A549 (cell line): ENCODE measurements at regions not wholly inside any gene's neighbourhood (a gene's known extent, or its start where the extent isn't known, plus 50 kb on each side); places are given as distances from the start of the nearest gene placed in this dataset.
A peak's percentile ranks its signal among the peaks of the same experiment; 100 is the strongest.
"Not testable (repeated sequence)": the region's sequence is repeated elsewhere in the genome, so short reads cannot be mapped to it uniquely, and the experiment has no call there.

ENCODE experiments used
- ATAC-seq, 2 experiments: fragments of 200-7000 bp in 1 of 2; fragments of >200 bp in 1 of 2; cut with Nextera tagmentation in 1 of 2; cut with Tn5 transposase in 1 of 2; 3 replicates each; pipeline versions ENCODE4 v1.8.0 to v1.9.1; 2018 to 2020; ENCODE audit warnings: mild to moderate bottlenecking in 1 of 2, moderate library complexity in 1 of 2
- CTCF ChIA-PET: fragments of 300-600 bp; sonication (Branson Sonifier 250); formaldehyde crosslinking; extraction: SDS; loops from one replicate; lab custom pipeline; 2021; ENCODE audit warnings: antibody characterized with exemption, inconsistent platforms; lab: Yijun Ruan, JAX
- POLR2A ChIA-PET: fragments of 350-600 bp; formaldehyde crosslinking; extraction: SDS; loops from one replicate; lab custom pipeline; 2021; ENCODE audit warnings: antibody characterized with exemption, inconsistent platforms; lab: Yijun Ruan, JAX
- DNase-seq, 2 experiments: peaks; one replicate each; pipeline versions ENCODE4 v3.0.0 to v3.0.0-alpha.2; 2011 to 2016; ENCODE audit warnings: low read depth in 1 of 2, low spot score in 1 of 2
- FAIRE-seq: peaks from 2 replicates; lab custom pipeline; 2011; peaks lifted over from hg19 to GRCh38; lab: Jason Lieb, UNC
- H3K27ac ChIP-seq, 2 experiments: fragments of >200 bp; sonication (Bioruptor Twin); formaldehyde crosslinking; 3 replicates each; pipeline ENCODE4 v1.5.1; 2016 to 2017
- H3K4me1 ChIP-seq: fragments of >200 bp; sonication (Bioruptor Twin); formaldehyde crosslinking; 3 replicates; pipeline ENCODE4 v1.6.1; 2016
- H3K4me2 ChIP-seq: fragments of >200 bp; sonication (Bioruptor Twin); formaldehyde crosslinking; 3 replicates; pipeline ENCODE4 v1.6.1; 2016
- H3K4me3 ChIP-seq: fragments of >200 bp; sonication (Bioruptor Twin); formaldehyde crosslinking; 3 replicates; pipeline ENCODE4 v1.5.1; 2016
- H3K9me3 ChIP-seq: fragments of >200 bp; sonication (Bioruptor Twin); formaldehyde crosslinking; 3 replicates; pipeline ENCODE4 v1.6.1; 2016
- BHLHE40 ChIP-seq: IDR thresholded peaks from 2 replicates; pipeline ENCODE4 v1.6.1; 2012; ENCODE audit warnings: low read depth, low read length, inconsistent platforms
- CBX8 ChIP-seq: fragments of 200-600 bp; sonication (generic); IDR thresholded peaks from 2 replicates; pipeline ENCODE4 v1.6.1; 2016
- CEBPB ChIP-seq, 2 experiments: fragments of >200 bp in 1 of 2; sonication (Bioruptor Twin) in 1 of 2; formaldehyde crosslinking in 1 of 2; IDR thresholded peaks; 2 replicates each; pipeline ENCODE4 v1.6.1; 2012 to 2016
- EHF ChIP-seq: fragments of 250-450 bp; sonication (Bioruptor Pico); IDR thresholded peaks from 2 replicates; pipeline ENCODE4 v1.5.0; 2020; ENCODE audit warnings: mild to moderate bottlenecking
- EP300 ChIP-seq, 2 experiments: fragments of >200 bp; sonication (Bioruptor Twin); formaldehyde crosslinking; IDR thresholded peaks; 2 replicates in 1 of 2; 3 replicates in 1 of 2; pipeline ENCODE4 v1.6.1; 2016 to 2017
- FOXS1 ChIP-seq: fragments of 250-450 bp; sonication (Bioruptor Pico); IDR thresholded peaks from 2 replicates; pipeline ENCODE4 v1.5.0; 2020; ENCODE audit warnings: mild to moderate bottlenecking, moderate library complexity
- GATA3 ChIP-seq: IDR thresholded peaks from 2 replicates; pipeline ENCODE4 v1.6.1; 2012; ENCODE audit warnings: borderline replicate concordance
- HOXB5 ChIP-seq: fragments of 250-450 bp; sonication (Bioruptor Pico); IDR thresholded peaks from 2 replicates; pipeline ENCODE4 v1.5.0; 2020; ENCODE audit warnings: mild to moderate bottlenecking, moderate library complexity
- MAFK ChIP-seq: fragments of 450-650 bp; IDR thresholded peaks from 2 replicates; pipeline ENCODE4 v1.6.1; 2014; ENCODE audit not compliant: partially characterized antibody
- NFE2L2 ChIP-seq: fragments of 150-350 bp; conservative IDR thresholded peaks from 2 replicates; pipeline ENCODE4 v1.6.1; 2014; ENCODE audit warnings: low read length
- NR3C1 ChIP-seq: fragments of >200 bp; sonication (Bioruptor Twin); formaldehyde crosslinking; IDR thresholded peaks from 3 replicates; pipeline ENCODE4 v1.6.1; 2017
- RAD21 ChIP-seq, 2 experiments: fragments of >200 bp in 1 of 2; sonication (Bioruptor Twin) in 1 of 2; formaldehyde crosslinking in 1 of 2; IDR thresholded peaks in 1 of 2; conservative IDR thresholded peaks in 1 of 2; 2 replicates in 1 of 2; 3 replicates in 1 of 2; pipeline ENCODE4 v1.6.1; 2012 to 2018; ENCODE audit warnings: inconsistent platforms in 1 of 2
- RFX5 ChIP-seq: fragments of 450-650 bp; IDR thresholded peaks from 2 replicates; pipeline ENCODE4 v1.7.1; 2014; ENCODE audit warnings: antibody characterized with exemption, mild to moderate bottlenecking, moderate library complexity
- SMC3 ChIP-seq: fragments of >200 bp; sonication (Bioruptor Twin); formaldehyde crosslinking; IDR thresholded peaks from 3 replicates; pipeline ENCODE4 v1.6.1; 2018; ENCODE audit warnings: inconsistent platforms
- TP53 ChIP-seq: fragments of 250-450 bp; sonication (Bioruptor Pico); IDR thresholded peaks from 2 replicates; pipeline ENCODE4 v1.5.0; 2021; ENCODE audit warnings: mild to moderate bottlenecking, moderate library complexity
- ZNF302 ChIP-seq: fragments of 250-450 bp; sonication (Bioruptor Pico); IDR thresholded peaks from 2 replicates; pipeline ENCODE4 v1.9.0; 2021; ENCODE audit warnings: inconsistent platforms, mild to moderate bottlenecking, moderate library complexity
- ZSCAN20 ChIP-seq: fragments of 250-450 bp; sonication (Bioruptor Pico); IDR thresholded peaks from 2 replicates; pipeline ENCODE4 v1.8.0; 2022; ENCODE audit warnings: mild to moderate bottlenecking, moderate library complexity
- WGBS: methylation state at CpG from one replicate; pipeline ENCODE4 v1.1.6; 2017; ENCODE audit errors: missing lambda C conversion rate; 5-methylcytosine and 5-hydroxymethylcytosine counted together
- TF ChIP-seq, protein P1 (sequence below): fragments of 450-650 bp; IDR thresholded peaks from 2 replicates; pipeline ENCODE4 v1.6.1; 2014; ENCODE audit warnings: antibody characterized with exemption
- TF ChIP-seq, protein P2 (sequence below): IDR thresholded peaks from 2 replicates; pipeline ENCODE4 v1.6.1; 2012; ENCODE audit warnings: low read depth, borderline replicate concordance
- TF ChIP-seq, protein P3 (sequence below): fragments of >200 bp; sonication (Bioruptor Twin); formaldehyde crosslinking; IDR thresholded peaks from 2 replicates; pipeline ENCODE4 v1.6.1; 2016
- TF ChIP-seq, protein P4 (sequence below): fragments of >200 bp; sonication (Bioruptor Twin); formaldehyde crosslinking; IDR thresholded peaks from 3 replicates; pipeline ENCODE4 v1.5.1; 2016

DNA sequence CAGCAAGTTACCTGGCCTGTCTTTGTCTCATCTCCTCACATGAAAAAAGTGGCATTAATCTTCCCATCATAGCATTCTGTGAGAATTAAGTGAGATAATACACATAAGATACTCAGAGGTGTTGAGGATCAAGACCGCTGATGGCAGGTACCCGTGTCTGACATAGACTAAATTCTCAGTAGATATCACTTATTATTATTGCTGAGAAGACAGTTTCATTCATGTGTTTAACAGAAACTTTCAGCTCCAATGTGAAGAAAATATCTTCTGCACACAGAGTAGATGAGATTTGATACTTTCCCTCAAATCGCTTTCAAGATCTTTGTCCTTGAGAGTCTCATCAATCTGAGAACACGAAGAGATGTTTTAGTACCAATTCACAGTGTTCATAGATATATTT lies 809.4 kb downstream of the TSN start:
- FAIRE-seq = no peak

DNA sequence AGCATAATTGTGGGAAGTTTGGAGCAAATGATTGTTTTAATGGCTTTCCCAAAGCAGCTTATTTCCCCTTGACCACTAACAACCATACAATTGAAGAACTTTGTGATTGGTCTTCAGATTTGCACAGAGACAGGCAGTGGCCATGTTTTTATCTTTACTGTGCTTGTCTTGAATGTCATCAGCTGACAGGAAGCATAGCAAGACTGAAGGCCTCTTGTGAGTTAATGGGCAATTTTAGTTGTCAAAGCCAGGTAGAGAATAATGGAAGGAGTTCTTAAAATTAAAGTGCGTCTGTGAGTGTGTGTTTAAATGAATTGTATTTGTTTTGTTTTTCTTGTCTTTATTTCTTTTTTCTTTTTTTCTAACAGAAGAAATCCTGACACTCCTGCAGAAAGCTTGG lies 809.9 kb downstream of the TSN start:
- Histone ChIP-seq H3K27ac (no peak overlapping the region), H3K4me2 (no peak overlapping the region), H3K4me1 (no peaks in the 10 kb centered on the region), H3K4me3 (no peak overlapping the region), H3K9me3 (no peaks in the 10 kb centered on the region)
- POLR2A ChIA-PET = no interaction called here
- no peak for FAIRE-seq
- no peak for TF ChIP-seq CBX8
- TF ChIP-seq FOXS1 (CRISPR knock-in tag) = no peak
- TF ChIP-seq GATA3 = no peak
- TF ChIP-seq TP53 (CRISPR knock-in tag) = no peak
- TF ChIP-seq ZSCAN20 = no peak
- no peak for TF ChIP-seq EP300 (IDR thresholded peaks at IDR 0.05)
- TF ChIP-seq, protein P1, sequence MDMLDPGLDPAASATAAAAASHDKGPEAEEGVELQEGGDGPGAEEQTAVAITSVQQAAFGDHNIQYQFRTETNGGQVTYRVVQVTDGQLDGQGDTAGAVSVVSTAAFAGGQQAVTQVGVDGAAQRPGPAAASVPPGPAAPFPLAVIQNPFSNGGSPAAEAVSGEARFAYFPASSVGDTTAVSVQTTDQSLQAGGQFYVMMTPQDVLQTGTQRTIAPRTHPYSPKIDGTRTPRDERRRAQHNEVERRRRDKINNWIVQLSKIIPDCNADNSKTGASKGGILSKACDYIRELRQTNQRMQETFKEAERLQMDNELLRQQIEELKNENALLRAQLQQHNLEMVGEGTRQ = no peak
- TF ChIP-seq NFE2L2 = no peak
- no peak for TF ChIP-seq EHF (CRISPR knock-in tag)
- no peak for TF ChIP-seq BHLHE40
- TF ChIP-seq HOXB5 (CRISPR knock-in tag) = no peak
- TF ChIP-seq RFX5 = no peak
- TF ChIP-seq, protein P2, sequence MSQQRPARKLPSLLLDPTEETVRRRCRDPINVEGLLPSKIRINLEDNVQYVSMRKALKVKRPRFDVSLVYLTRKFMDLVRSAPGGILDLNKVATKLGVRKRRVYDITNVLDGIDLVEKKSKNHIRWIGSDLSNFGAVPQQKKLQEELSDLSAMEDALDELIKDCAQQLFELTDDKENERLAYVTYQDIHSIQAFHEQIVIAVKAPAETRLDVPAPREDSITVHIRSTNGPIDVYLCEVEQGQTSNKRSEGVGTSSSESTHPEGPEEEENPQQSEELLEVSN = no peak
- 3% methylated on average over 1 of the region's 1 CpG for WGBS
- no peak for ATAC-seq
- CTCF ChIA-PET = interaction anchor here (0.7 to 1.0 kb wide), 2 partner anchors 15 to 45 kb away, joined by 3 read pairs; no protein-coding TSS in a partner anchor
- no peak for DNase-seq

More for the DNA sequence above, 809.4 kb downstream of the TSN start:
- CTCF ChIA-PET = interaction anchor here (0.7 to 1.0 kb wide), 2 partner anchors 14 to 45 kb away, joined by 3 read pairs; no protein-coding TSS in a partner anchor
- DNase-seq (no peak), ATAC-seq (no peak)
- Histone ChIP-seq H3K4me3 (no peak overlapping the region), H3K4me2 (no peak overlapping the region), H3K9me3 (no peaks in the 10 kb centered on the region), H3K27ac (no peak overlapping the region), H3K4me1 (no peaks in the 10 kb centered on the region)
- WGBS = 5% methylated on average over 4 of the region's 4 CpGs
- POLR2A ChIA-PET = no interaction called here
- TF ChIP-seq MAFK (peak; percentile 33), ZNF302 (no peak)

DNA sequence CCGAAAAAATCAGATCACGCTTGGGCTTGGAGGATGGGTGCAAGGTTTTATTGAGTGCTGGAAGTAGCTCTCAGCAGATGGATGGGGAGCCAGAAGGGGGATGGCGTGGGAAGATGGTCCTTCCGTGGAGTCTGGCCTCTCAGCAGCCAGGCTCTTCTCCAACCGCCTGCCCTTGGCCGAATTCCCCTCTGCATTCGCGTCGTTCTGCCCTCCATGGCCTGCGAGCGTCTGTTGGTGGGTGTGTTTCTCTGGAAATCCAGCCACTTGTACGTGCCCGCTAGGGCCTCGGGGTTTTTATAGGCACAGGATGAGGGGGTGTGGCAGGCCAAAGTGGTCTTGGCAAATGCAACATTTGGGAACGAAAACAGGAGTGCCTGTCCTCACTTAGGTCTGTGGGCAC lies 815.2 kb downstream of the TSN start:
- FAIRE-seq (no peak), ATAC-seq (no peak), DNase-seq (no peak)
- POLR2A ChIA-PET = no interaction called here
- H3K4me3 ChIP-seq = no peak overlapping the region
- H3K4me1 ChIP-seq = no peaks in the 10 kb centered on the region
- CTCF ChIA-PET = no interaction called here
- no peak overlapping the region for H3K4me2 ChIP-seq
- no peak overlapping the region for H3K27ac ChIP-seq
- no peaks in the 10 kb centered on the region for H3K9me3 ChIP-seq
- 15% methylated on average over 9 of the region's 15 CpGs for WGBS
- TF ChIP-seq BHLHE40 = no peak
- no peak for TF ChIP-seq NR3C1
- no peak for TF ChIP-seq SMC3
- TF ChIP-seq CEBPB (IDR thresholded peaks at IDR 0.05) = no peak
- TF ChIP-seq RAD21 (conservative IDR thresholded peaks at IDR 0.05 in 1 of 2, IDR thresholded peaks at IDR 0.05 in 1 of 2) = no peak
- TF ChIP-seq, protein P3, sequence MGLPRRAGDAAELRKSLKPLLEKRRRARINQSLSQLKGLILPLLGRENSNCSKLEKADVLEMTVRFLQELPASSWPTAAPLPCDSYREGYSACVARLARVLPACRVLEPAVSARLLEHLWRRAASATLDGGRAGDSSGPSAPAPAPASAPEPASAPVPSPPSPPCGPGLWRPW = no peak
- TF ChIP-seq, protein P4, sequence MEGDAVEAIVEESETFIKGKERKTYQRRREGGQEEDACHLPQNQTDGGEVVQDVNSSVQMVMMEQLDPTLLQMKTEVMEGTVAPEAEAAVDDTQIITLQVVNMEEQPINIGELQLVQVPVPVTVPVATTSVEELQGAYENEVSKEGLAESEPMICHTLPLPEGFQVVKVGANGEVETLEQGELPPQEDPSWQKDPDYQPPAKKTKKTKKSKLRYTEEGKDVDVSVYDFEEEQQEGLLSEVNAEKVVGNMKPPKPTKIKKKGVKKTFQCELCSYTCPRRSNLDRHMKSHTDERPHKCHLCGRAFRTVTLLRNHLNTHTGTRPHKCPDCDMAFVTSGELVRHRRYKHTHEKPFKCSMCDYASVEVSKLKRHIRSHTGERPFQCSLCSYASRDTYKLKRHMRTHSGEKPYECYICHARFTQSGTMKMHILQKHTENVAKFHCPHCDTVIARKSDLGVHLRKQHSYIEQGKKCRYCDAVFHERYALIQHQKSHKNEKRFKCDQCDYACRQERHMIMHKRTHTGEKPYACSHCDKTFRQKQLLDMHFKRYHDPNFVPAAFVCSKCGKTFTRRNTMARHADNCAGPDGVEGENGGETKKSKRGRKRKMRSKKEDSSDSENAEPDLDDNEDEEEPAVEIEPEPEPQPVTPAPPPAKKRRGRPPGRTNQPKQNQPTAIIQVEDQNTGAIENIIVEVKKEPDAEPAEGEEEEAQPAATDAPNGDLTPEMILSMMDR = no peak

DNA sequence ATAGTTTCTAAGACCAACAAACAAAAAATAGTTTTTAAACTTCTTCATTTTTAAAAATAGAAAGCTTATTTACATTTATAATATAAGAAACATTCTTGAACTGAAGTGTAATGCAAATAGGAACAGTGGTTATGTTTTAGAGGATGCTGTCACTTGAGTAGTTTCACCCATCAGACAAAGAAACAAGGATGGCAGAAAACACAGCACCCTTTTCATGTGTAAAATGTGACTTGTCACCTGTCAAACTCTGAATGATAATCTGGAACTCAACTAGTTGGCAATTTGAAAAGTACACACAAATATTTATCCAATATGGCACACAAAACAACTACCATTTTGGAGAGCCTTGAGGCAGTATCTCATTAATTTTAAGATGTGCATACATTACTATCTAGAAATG lies 816.0 kb downstream of the TSN start:
- ATAC-seq, CTCF ChIA-PET, H3K4me3 ChIP-seq, FAIRE-seq, POLR2A ChIA-PET, DNase-seq, H3K27ac ChIP-seq, H3K9me3 ChIP-seq, H3K4me1 ChIP-seq, H3K4me2 ChIP-seq: not testable (repeated sequence)
